Inflammatory macrophage (primary cell): ENCODE measurements at regions not wholly inside any gene's neighbourhood (a gene's known extent, or its start where the extent isn't known, plus 50 kb on each side); places are given as distances from the start of the nearest gene placed in this dataset.
A peak's percentile ranks its signal among the peaks of the same experiment; 100 is the strongest.
"Not testable (repeated sequence)": the region's sequence is repeated elsewhere in the genome, so short reads cannot be mapped to it uniquely, and the experiment has no call there.

ENCODE experiments used
- DNase-seq, 2 donors: peaks; one replicate each; pipeline ENCODE4 v3.0.0-alpha.2; 2020 to 2022

- DNase-seq = not testable (repeated sequence)
Observed at GRCh38 chr15:20286559-20286958, 255.0 kb downstream of the GOLGA6L6 start.

GRCh38 chr15:20285696-20286300 lies 255.8 kb downstream of the GOLGA6L6 start:
- not testable (repeated sequence) for DNase-seq

- DNase-seq = not testable (repeated sequence)
Observed at GRCh38 chr15:20284891-20285535, 256.6 kb downstream of the GOLGA6L6 start.

- DNase-seq = not testable (repeated sequence)
Observed at GRCh38 chr15:20283651-20284050, 257.9 kb downstream of the GOLGA6L6 start.

- DNase-seq = not testable (repeated sequence)
Observed at GRCh38 chr15:20282491-20282943, 259.1 kb downstream of the GOLGA6L6 start.

- DNase-seq = not testable (repeated sequence)
Observed at GRCh38 chr15:20281567-20282275, 259.9 kb downstream of the GOLGA6L6 start.

GRCh38 chr15:20280933-20281463 lies 260.6 kb downstream of the GOLGA6L6 start:
- DNase-seq = no peak

GRCh38 chr15:20280141-20280932 lies 261.3 kb downstream of the GOLGA6L6 start:
- not testable (repeated sequence) for DNase-seq

- DNase-seq = not testable (repeated sequence)
Observed at GRCh38 chr15:20279056-20279455, 262.5 kb downstream of the GOLGA6L6 start.

- DNase-seq = not testable (repeated sequence)
Observed at GRCh38 chr15:20278376-20278775, 263.2 kb downstream of the GOLGA6L6 start.

GRCh38 chr15:20277451-20277850 lies 264.1 kb downstream of the GOLGA6L6 start:
- not testable (repeated sequence) for DNase-seq

GRCh38 chr15:20276312-20277114 lies 265.1 kb downstream of the GOLGA6L6 start:
- DNase-seq = peak in 1 of 2 donors; percentile 3

- DNase-seq = not testable (repeated sequence)
Observed at GRCh38 chr15:20275373-20275967, 266.1 kb downstream of the GOLGA6L6 start.

- no peak for DNase-seq
Observed at GRCh38 chr15:20272422-20273184, 269.0 kb downstream of the GOLGA6L6 start.

GRCh38 chr15:20271647-20272046 lies 270.0 kb downstream of the GOLGA6L6 start:
- no peak for DNase-seq

GRCh38 chr15:20269956-20270355 lies 271.6 kb downstream of the GOLGA6L6 start:
- not testable (repeated sequence) for DNase-seq

GRCh38 chr15:20267996-20268395 lies 273.6 kb downstream of the GOLGA6L6 start:
- DNase-seq = not testable (repeated sequence)

GRCh38 chr15:20267051-20267730 lies 274.4 kb downstream of the GOLGA6L6 start:
- DNase-seq = not testable (repeated sequence)

GRCh38 chr15:20265710-20266109 lies 275.9 kb downstream of the GOLGA6L6 start:
- not testable (repeated sequence) for DNase-seq
